GM18909 (cell line): ENCODE measurements at regions not wholly inside any gene's neighbourhood (a gene's known extent, or its start where the extent isn't known, plus 50 kb on each side); places are given as distances from the start of the nearest gene placed in this dataset.
"Not testable (repeated sequence)": the region's sequence is repeated elsewhere in the genome, so short reads cannot be mapped to it uniquely, and the experiment has no call there.

Experiments used
- ATAC-seq: cut with Tn5 transposase; IDR thresholded peaks from one replicate; pipeline ENCODE4 v1.9.1; 2021; ENCODE audit warnings: mild to moderate bottlenecking; ENCODE audit not compliant: unreplicated experiment, poor library complexity

DNA sequence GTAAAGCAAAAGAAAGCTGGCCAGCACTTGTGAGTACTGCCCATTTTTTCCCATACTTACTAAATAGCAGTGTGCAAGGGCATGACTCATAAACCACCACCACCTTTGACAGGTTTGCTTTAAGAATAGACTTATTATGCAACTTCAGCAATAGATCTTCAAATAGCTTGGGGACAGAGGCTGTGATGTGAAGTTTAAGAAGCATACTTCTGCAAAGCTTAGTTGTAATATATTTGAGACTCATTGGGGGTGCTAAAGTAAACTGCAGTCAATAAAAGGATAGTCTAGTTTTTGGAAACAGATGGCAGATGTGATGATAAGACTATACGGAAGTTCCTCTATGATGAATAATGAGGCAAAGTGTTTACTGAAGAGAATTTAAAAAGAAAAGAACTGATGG lies 210.0 kb downstream of the PLA2G4A start:
- ATAC-seq = no peak

DNA sequence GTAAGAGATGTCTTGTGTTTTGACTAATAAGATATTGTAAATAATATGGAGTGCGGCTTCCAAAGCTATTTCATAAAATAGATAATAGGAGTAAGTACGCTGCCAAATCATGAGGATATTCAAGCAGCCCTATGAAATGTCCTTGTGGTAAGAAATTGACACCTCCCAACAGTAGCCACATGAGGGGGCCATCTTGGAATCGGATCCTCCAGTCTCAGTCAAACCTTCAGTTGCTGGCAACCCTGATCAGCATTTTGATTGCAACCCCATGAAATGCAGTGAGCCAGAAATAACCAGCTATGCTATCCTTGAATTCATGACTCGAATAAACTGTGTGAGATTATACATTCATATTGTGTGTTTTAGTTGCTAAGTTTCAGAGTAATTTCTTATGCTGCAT lies 212.4 kb downstream of the PLA2G4A start:
- no peak for ATAC-seq

DNA sequence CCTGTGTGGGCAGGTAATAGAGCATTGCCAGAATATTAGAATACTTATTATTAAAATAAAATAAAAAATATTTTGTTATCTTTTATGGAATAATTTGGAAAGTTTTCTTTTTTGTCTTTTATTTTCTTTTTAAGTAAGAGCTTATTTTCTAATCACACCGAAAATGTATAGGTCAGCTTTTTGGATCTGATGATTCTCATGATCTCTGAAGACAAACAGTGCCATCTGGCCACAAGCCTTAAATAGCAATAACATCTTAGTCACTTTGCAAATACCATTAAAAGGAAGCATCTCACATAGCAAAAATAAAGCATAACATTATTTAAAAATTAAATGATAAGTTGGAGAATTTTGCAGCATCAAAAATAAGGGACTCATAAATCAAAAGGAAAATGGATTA lies 213.8 kb downstream of the PLA2G4A start:
- no peak for ATAC-seq

DNA sequence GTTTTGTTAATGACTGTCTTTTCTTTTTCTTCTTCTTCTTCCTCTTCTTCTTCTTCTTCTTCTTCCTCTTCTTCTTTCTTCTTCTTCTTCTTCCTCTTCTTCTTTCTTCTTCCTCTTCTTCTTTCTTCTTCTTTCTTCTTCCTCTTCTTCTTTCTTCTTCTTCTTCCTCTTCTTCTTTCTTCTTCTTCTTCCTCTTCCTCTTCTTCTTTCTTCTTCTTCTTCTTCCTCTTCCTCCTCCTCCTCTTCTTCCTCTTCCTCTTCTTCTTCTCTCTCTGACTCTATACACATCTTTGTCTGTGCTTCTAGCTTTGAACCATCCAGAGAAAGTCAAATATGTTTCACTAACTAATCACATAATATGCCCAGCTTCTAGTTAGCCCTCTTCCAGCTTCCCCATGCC lies 214.7 kb downstream of the PLA2G4A start:
- ATAC-seq = not testable (repeated sequence)

DNA sequence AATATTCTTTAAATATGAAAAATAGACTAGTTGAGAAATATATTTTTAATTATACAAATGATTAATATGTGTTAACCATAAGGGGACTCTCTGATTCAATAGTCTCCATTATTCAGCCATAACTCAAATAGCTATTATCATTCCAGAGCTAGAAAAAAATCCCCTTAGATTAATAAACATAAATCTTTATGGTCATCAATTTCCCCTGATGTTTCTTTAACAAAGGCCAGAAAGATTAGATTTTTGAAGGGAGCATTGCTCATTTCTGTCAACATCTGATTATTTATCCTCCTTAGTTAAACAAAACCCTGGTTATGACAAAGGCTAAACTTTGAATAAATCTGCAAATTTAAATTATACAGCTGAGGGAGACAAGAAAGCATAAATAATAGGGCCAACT lies 215.7 kb downstream of the PLA2G4A start:
- no peak for ATAC-seq

DNA sequence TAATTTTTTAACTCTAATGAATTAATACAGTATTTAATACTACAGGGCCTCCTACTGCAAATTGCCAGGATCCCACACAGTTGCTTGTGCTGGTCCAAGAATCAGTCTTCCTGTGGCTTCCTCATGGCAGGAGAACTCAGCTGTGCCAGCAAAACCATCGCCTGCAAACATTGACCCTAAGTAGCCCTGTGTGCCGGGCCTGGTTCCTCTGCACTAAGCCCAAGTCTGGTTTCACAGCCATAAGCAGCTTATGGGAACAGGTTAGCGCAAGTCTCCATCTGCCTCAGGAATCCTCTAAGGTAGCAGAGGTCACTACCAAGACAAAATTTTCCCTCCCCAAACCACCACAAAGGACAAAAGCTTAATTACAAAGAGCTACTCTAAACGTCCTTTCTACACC lies 216.6 kb downstream of the PLA2G4A start:
- ATAC-seq = no peak

DNA sequence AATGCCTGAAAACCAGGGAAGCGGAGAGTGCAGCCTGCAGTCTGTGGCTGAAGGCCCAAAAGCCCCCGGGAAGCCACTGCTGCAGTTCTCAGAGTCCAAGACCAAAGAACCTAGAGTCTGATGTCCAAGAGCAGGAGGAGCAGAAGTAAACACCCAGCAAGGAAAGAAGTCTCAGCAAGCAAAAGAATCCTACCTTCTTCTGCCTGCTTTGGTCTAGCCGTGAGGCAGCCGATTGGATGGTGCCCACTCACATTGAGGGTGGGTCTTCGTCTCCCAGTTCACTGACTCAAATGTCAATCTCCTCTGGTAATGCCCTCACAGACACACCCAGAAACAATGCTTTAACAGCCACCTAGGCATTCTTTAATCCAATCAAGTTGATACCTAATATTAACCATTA lies 217.5 kb downstream of the PLA2G4A start:
- no peak for ATAC-seq

DNA sequence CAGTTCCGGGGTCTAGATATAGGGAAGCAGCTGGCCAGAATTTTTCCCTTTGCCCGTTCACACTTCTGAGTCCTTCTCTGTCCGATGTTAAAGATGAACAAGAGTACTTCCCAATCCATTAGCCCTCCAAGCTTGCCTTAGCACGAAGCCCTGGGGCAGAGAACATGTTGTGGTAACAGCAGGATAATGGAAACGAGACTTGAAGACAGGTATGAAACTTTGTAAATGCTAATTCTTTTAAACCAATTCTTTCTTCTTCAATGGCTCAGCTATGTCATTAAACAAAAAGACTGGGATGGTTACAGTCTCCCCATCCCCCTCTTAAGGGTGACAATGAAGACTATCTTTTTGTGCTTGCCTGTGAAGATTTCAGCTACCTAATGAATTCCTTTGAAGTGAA lies 218.5 kb downstream of the PLA2G4A start:
- ATAC-seq = no peak

DNA sequence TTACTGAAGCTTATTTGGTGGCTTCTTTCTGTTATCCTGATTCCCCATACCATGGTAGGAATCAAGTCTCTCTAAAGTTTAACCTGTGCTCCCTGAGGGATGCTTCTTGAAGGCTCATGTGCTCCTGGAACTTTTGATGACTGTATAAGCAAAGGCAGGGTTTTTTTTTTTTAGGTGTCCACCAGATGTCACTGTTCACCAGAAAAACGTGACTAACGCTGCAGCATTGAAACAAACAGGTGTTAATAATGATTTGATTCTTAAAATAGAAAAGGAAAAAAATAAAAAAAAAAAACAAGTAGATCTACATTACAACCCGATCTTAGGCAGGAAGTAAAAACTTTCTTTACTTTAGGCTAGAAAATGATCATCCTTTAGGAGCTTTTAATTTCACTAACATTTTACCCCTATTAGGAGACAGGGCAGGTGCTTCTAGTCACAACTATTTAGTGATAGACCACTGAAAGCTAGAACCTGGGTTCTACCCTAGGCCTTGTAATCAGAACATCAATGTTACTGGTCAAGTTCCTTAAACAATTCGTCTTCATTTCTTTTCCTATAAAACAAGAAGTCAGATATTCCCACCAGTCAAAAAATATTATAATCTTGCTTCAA lies 223.0 kb downstream of the PLA2G4A start:
- ATAC-seq = peak; percentile 81

DNA sequence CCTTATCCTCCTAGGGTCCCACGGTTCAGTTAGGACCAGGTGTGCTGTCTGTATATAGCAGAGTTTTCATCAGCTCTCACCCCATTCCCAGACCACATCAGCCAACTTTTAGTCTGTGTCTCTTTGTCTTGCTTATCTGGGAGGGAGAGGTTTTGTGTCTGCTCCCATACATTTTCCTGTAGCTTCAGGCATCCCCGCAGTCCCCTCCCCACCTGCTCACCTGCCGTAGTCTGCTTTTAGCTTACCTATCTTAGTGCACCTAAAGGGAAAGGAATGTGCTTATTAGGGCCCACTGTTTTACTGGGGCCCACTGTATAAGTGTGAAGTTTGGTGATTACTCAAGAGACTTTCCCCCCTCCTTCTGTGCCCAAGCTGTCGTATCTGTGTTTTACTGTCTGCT lies 225.1 kb downstream of the PLA2G4A start:
- ATAC-seq = no peak

DNA sequence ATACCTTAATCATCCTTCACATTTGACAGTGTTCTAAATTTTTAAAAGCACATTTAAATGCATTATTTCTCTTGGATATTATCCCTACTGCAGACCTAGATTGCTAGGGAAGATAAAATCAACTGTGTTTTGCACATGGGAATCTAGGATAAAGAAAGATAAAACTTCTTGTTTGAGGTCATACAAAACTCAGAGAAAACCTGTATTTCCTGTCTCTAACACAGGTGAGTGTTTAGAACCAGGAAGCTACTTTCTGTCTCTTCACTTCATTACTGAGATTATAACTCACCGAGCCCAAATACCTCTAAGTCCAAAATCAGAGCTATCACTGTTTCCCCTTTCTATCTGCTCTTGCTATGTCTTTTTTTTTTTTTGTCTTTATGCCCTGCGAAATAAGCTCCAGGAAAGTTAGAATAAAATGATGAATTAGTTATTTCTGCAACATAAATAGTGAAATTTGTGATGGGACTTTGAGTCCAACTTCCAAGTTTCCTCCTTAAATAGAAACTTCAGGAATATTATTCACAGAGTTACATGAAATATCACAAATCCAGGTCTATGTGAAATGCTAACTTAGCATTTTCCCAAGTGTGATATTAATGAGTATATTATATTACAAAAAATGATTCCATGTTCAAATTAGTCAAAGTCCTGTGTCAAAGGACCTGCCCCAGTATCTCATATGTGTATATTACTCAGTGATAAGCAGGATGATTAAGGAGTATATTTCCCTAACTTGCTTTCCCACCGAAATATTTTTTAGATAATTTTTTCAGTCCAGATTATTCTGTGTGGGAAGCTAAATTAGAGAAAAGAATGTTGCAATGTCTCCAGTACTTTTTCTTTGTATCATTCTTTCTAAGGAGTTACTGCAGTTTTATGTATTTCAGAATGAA lies 226.4 kb downstream of the PLA2G4A start:
- no peak for ATAC-seq

DNA sequence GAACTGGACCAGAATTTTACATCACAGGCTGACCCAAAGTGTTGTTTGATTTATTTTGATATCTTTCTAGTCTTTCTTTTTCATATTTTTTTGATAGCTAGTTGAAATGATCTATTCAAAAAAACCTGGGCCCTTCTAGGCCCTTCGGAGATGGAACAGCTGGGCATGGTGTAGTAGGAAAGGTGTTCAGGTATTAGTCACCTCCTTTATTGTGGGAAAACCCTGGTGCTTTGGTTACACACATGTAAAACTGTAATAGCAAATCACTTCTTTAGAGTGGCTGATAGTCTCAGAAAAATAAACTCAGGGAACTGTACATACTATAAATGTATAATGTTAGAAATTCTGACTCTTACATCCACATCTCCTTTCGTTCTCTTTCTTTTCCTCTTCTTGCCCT lies 234.5 kb downstream of the PLA2G4A start:
- ATAC-seq = no peak

DNA sequence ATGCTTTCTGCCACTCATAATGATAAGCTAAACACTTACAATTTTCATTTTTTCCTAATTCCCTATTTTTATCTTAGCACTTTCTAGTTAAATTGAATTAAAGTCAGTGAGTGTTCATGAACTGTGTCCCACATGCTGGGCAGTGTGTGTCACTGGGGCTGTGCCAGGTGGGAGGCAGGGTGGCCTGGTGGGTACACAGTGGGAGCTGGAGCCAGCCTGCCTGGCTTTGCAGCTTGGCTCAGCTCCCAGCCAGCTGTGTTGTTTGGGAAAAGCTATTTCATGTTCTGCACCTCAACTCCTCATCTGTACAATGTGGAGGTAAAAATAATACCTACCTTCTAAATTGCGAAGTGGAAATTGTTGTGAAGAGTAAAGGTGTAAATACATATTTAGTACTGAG lies 238.4 kb downstream of the PLA2G4A start:
- ATAC-seq = no peak

DNA sequence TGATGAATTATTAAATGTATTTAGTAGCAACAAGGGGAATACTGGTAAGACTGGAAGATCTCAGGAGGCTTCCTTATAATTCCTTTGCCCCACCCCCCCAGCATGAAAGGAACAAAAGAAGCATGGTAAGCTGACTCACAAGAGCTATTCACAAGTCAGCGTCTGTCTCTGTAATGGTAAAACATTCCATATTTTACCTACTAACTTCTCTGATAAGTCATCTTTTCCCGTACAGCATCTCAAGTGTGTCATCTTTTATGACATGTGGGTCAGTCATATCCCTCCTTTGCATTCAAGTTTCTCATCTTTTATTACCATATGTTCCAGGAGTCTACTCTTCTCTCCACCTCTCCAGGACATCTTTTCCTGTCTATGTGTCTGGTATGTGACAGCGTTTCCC lies 241.3 kb downstream of the PLA2G4A start:
- no peak for ATAC-seq

DNA sequence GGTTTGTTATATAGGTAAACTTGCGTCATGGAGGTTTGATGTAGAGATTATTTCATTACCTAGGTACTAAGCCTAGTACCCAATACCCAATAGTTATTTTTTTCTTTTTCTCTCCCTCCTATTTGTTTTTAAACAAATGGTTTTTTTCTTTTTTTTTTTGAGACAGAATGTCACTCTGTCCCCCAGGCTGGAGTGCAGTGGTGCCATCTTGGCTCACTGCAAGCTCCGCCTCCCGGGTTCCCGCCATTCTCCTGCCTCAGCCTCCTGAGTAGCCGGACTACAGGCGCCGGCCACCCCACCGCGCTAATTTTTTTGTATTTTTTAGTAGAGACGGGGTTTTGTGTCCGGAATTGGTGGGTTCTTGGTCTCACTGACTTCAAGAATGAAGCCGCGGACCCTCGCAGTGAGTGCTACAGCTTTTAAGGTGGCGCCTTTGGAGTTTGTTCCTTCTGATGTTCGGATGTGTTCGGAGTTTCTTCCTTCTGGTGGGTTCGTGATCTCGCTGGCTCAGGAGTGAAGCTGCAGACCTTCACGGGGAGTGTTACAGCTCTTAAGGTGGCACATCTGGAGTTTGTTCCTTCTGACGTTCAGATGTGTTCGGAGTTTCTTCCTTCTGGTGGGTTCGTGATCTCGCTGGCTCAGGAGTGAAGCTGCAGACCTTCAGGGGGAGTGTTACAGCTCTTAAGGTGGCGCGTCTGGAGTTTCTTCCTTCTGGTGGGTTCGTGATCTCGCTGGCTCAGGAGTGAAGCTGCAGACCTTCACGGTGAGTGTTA lies 243.7 kb downstream of the PLA2G4A start:
- ATAC-seq = peak; percentile 79

DNA sequence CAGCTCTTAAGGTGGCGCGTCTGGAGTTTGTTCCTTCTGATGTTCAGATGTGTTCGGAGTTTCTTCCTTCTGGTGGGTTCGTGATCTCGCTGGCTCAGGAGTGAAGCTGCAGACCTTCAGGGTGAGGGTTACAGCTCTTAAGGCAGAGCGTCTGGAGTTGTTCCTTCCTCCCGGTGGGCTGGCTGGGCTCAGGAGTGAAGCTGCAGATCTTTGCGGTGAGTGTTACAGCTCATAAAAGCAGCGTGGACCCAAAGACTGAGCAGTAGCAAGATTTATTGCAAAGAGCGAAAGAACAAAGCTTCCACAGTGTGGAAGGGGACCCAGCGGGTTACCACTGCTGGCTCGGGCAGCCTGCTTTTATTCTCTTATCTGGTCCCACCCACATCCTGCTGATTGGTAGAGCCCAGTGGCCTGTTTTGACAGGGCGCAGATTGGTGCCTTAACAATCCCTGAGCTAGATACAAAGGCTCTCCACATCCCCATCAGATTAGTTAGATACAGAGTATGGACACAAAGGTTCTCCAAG lies 244.3 kb downstream of the PLA2G4A start:
- peak; percentile 38 for ATAC-seq

DNA sequence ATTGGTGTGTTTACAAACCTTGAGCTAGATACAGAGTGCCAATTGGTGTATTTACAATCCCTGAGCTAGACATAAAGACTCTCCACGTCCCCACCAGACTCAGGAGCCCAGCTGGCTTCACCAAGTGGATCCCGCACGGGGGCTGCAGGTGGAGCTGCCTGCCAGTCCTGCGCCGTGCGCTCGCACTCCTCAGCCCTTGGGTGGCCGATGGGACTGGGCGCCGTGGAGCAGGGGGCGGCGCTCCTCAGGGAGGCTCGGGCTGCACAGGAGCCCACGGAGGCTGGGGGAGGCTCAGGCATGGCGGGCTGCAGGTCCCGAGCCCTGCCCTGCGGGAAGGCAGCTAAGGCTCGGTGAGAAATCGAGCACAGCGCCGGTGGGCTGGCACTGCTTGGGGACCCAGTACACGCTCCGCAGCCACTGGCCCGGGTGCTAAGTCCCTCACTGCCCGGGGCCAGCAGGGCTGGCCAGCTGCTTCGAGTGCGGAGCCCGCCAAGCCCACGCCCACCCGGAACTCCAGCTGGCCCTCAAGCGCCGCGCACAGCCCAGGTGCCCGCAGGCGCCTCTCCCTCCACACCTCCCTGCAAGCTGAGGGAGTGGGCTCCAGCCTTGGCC lies 245.0 kb downstream of the PLA2G4A start:
- not testable (repeated sequence) for ATAC-seq

DNA sequence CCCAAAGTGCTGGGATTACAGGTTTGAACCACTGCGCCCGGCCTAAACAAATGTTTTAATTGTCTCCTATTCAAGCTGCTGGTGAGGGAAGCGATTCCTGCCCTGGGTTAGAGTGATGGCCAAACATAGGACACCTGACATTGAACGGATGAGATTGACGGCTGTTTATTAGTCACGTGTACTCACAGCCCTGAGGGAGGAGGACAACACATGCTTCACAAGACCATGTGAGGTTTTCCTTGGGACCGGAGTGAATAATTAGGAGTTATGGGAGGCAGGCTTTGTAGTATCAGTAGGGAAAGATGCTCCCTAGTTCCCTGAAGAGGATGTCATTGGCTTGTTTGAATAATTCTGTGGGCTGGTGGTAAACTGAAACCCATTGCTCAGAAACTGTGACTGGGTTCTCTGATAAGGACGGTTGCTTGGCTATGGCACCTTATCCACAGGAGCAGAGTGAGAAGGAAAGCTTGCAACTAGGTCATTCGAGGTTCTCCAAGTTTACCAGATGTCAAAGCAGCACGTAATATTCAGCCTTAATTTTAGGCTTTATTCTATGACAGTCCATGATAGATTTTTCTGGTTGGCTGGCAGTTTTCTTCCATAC lies 245.8 kb downstream of the PLA2G4A start:
- no peak for ATAC-seq

DNA sequence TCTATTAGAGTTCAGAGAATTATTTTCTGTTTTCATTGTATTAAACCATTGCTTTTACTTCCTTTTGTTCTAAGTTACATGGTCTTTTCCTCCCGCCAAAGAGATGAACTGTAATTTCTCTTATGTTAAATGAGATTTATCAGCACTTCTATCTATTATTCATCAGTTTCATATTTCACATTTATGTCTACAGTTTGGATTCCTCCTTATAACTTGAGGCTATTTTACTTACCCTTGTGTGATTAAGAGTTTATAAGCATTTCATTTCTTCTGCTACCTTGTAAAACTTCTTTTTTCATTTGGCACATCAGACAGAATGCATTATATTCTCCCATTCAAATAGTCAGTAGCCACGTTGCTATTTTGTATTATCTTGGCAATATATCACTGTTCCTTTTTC lies 248.2 kb downstream of the PLA2G4A start:
- ATAC-seq = no peak

DNA sequence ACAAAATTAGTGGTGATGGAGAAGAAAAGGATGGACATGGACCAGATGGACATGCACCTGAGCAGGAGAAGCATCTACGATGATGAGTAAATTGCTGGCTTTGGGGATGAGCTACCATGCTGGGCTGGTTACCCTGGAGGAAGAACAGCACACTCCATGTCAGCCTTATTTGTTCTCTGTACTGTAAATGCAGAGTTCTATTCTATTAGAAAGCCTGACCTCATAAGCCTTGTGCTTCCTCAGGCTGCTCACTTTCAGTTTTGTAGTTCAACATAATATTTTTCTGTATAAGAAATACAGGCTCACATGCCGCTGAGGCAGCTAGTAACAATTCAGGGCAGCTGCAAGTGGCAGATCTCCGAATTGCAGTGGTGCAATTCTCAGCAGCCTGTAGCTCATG lies 249.6 kb downstream of the PLA2G4A start:
- no peak for ATAC-seq
